Spinal cord (tissue), 10 donors: ENCODE measurements at regions not wholly inside any gene's neighbourhood (a gene's known extent, or its start where the extent isn't known, plus 50 kb on each side); places are given as distances from the start of the nearest gene placed in this dataset. TPM values are rescaled to one million over a fixed set of nuclear protein-coding genes. Genes with fewer than 3 reads are reported as not detected.

Experiments used
- DNase-seq, 6 donors: peaks; one replicate each; pipeline versions ENCODE4 v3.0.0 to v3.0.0-alpha.2; 2013 to 2015; ENCODE audit warnings: low spot score in 6 of 6, low read depth in 4 of 6
- H3K27ac ChIP-seq: one replicate; pipeline ENCODE4 v1.5.1; 2013; ENCODE audit warnings: low read depth, low read length, control low read depth
- H3K27me3 ChIP-seq: one replicate; pipeline ENCODE4 v1.6.1; 2013; ENCODE audit warnings: low read length; ENCODE audit not compliant: control insufficient read depth, insufficient read depth
- H3K36me3 ChIP-seq: one replicate; pipeline ENCODE4 v1.6.1; 2013; ENCODE audit warnings: low read length; ENCODE audit not compliant: control insufficient read depth, insufficient read depth
- H3K4me1 ChIP-seq: one replicate; pipeline ENCODE4 v1.6.1; 2013; ENCODE audit warnings: low read length; ENCODE audit not compliant: control insufficient read depth, insufficient read depth
- H3K4me3 ChIP-seq: one replicate; pipeline ENCODE4 v1.5.1; 2013; ENCODE audit warnings: low read depth, low read length, control low read depth
- H3K9me3 ChIP-seq: one replicate; pipeline ENCODE4 v1.6.1; 2013; ENCODE audit warnings: low read length; ENCODE audit not compliant: control insufficient read depth, insufficient read depth
- WGBS: methylation state at CpG from one replicate; pipeline ENCODE4 v1.1.5; 2013; ENCODE audit warnings: missing lambda C conversion rate; ENCODE audit not compliant: insufficient coverage; 5-methylcytosine and 5-hydroxymethylcytosine counted together
- small RNA-seq: library from RNA; depleted of rRNA; stranded (forward); fragments of <200 nt; gene quantifications from one replicate; pipeline ENCODE3, GENCODE V24; 2014; ENCODE audit warnings: low replicate concordance
- donor health status: healthy.

DNA sequence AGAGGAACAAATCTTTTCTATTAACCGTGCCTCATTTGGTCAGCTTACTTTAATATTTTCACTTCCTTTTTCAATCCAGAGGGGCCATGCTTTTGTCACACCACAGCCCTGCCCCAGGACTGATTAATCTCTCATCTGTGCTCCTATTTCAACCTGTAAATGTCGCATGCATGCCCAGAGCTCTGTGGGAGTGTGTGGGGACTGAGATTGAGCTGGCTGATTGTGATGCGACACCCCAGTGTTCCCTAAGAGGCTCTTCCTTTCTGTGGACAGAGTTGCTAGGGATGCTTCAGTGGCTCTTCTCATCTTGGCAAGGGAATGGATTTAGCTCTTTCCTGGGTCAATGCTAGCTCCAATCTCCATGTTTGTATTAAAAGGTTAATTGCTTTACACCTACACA, 249.6 kb downstream of the TDRD3 start:
- WGBS, result 76% methylated on average over 2 of the region's 3 CpGs
- DNase-seq, result no peak
- no peak overlapping the region for H3K4me3 ChIP-seq

DNA sequence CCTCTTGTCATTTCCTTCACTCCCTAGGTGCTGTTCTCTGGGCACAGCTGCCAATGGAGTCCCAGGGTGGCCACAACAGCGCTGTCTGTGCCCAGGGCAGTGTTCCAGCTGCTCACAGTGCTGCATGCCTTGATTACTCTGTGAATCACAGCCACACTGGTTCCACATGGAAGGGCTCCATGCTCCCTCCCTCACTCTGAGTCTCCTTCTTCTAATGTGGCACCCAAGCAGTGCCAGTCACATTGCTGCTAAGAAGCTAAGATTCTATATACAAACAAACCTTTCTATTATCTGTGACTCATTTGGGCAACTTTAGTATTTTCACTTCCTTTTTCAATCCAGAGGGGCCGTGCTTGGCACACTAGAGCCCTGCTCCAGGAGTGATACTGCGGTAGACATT, 248.7 kb downstream of the TDRD3 start:
- no peaks in the 10 kb centered on the region for H3K27me3 ChIP-seq
- H3K4me3 ChIP-seq, result no peak overlapping the region
- WGBS, result 75% methylated on average over 1 of the region's 3 CpGs
- no peaks in the 10 kb centered on the region for H3K36me3 ChIP-seq
- H3K27ac ChIP-seq, result no peak overlapping the region
- no peaks in the 10 kb centered on the region for H3K4me1 ChIP-seq
- peak in 1 of 6 donors; percentile 49 for DNase-seq
- H3K9me3 ChIP-seq, result no peaks in the 10 kb centered on the region

More for the DNA sequence above, 249.6 kb downstream of the TDRD3 start:
- no peaks in the 10 kb centered on the region for H3K36me3 ChIP-seq
- H3K27me3 ChIP-seq, result no peaks in the 10 kb centered on the region
- H3K4me1 ChIP-seq, result no peaks in the 10 kb centered on the region
- H3K27ac ChIP-seq, result no peak overlapping the region
- no peaks in the 10 kb centered on the region for H3K9me3 ChIP-seq

DNA sequence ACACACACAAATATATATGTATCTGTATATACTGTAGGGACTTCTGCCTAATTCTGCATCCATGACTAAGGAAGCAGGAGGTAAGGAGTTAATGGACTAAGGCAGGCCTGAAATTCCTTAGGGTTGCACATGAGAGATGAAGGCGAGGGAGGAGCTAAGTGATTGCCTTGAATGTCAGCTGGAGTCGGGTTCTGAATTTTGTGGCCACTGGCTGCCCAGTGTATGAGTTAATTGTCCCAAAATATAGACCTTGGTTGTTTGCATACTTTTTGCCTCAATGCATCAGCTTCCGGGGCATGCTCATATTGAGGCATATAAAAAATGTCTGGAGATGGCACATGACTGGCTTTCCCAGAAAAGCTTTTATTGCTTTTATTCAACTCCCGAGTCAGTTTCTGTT, 245.5 kb downstream of the TDRD3 start:
- Histone ChIP-seq H3K36me3 (no peaks in the 10 kb centered on the region), H3K4me1 (no peaks in the 10 kb centered on the region), H3K27ac (no peak overlapping the region), H3K9me3 (no peaks in the 10 kb centered on the region), H3K27me3 (no peaks in the 10 kb centered on the region), H3K4me3 (no peak overlapping the region)
- DNase-seq, result no peak
- 47% methylated on average over 3 of the region's 4 CpGs for WGBS

DNA sequence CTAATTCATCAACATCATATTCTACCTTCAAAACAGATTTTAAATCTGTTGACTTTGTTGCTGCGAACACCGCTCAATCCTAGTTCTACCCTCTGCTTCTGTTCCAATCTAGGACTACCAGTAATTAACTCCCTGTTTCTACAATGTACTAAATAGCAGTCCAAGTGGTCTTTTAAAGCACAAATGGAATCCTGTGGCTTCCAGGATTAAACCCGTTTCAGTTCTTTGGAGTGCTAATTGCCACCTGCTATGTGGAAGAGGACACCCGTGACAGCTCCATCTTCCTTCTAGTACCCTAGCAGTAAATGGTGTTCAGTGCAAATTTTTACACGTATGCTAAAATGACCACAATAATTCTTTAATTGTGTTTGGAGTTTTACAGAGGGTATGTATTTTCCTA, 232.1 kb downstream of the TDRD3 start:
- no peaks in the 10 kb centered on the region for H3K4me1 ChIP-seq
- H3K36me3 ChIP-seq, result no peaks in the 10 kb centered on the region
- no peaks in the 10 kb centered on the region for H3K27me3 ChIP-seq
- no peaks in the 10 kb centered on the region for H3K9me3 ChIP-seq
- no peak for DNase-seq
- no peak overlapping the region for H3K4me3 ChIP-seq
- WGBS, result no CpG with 5 or more reads among the region's 5 CpGs
- H3K27ac ChIP-seq, result no peak overlapping the region

DNA sequence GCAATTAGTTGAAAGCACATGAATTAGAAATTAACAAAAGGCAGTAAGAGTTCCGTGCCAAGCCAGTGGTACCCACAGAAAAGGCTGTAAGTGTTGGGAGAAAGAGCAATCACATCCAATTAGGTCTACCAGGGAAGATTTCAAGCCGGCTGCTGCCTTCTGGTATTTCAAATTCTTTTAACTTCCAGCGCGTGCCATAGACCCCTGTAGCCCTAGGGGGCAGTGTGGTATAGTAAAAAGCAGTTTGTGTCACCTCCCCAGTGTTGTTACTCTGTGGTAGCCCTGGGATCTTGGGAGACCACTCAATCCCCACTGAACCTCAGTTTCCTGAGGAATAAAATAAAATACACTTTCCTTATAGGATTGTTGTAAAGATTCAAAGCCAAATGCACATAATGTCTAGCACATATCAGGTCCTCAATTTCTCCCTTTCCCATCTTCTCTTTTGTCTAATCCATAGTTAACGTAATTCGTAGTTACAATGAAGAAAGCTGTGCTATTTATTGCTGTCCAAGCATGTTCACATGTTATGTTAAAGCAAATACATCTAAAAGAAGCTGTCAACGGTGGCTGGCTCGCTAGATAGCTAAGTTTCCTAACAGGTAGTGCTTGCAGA, 230.2 kb downstream of the TDRD3 start:
- Histone ChIP-seq H3K27me3 (no peaks in the 10 kb centered on the region), H3K4me3 (no peak overlapping the region), H3K36me3 (no peaks in the 10 kb centered on the region), H3K27ac (no peak overlapping the region), H3K9me3 (no peaks in the 10 kb centered on the region), H3K4me1 (no peaks in the 10 kb centered on the region)
- DNase-seq, result peak in 5 of 6 donors; percentile 13 to 86 (median 33)
- 0% methylated on average over 1 of the region's 8 CpGs for WGBS

Small RNAs in the stretch of these regions (small RNA-seq; reads per million reads assigned to genes)
- gene MIR3169 (not detected), gene RNY3P5 (not detected)
